Ishikawa (cell line): ENCODE measurements at regions not wholly inside any gene's neighbourhood (a gene's known extent, or its start where the extent isn't known, plus 50 kb on each side); places are given as distances from the start of the nearest gene placed in this dataset.

Experiments used
- CEBPB ChIP-seq: IDR thresholded peaks from 2 replicates; pipeline ENCODE4 v1.6.1; 2012
- CREB1 ChIP-seq: IDR thresholded peaks from 2 replicates; pipeline ENCODE4 v1.6.1; 2012; ENCODE audit warnings: low read depth
- EGR1 ChIP-seq: IDR thresholded peaks from 2 replicates; pipeline ENCODE4 v1.6.1; 2012
- EP300 ChIP-seq: IDR thresholded peaks from 2 replicates; pipeline ENCODE4 v1.6.1; 2012; ENCODE audit warnings: borderline replicate concordance
- FOXM1 ChIP-seq: IDR thresholded peaks from 2 replicates; pipeline ENCODE4 v1.6.1; 2012; ENCODE audit warnings: low read depth, borderline replicate concordance
- NFIC ChIP-seq: IDR thresholded peaks from 2 replicates; pipeline ENCODE4 v1.6.1; 2012
- RAD21 ChIP-seq: IDR thresholded peaks from 2 replicates; pipeline ENCODE4 v1.6.1; 2012; ENCODE audit warnings: low read depth
- TAF1 ChIP-seq: IDR thresholded peaks from 2 replicates; pipeline ENCODE4 v1.6.1; 2012; ENCODE audit warnings: low read depth, mild to moderate bottlenecking
- TCF12 ChIP-seq: IDR thresholded peaks from 2 replicates; pipeline ENCODE4 v1.6.1; 2012; ENCODE audit warnings: low read depth
- TEAD4 ChIP-seq: IDR thresholded peaks from 2 replicates; pipeline ENCODE4 v1.6.1; 2012
- YY1 ChIP-seq: IDR thresholded peaks from 2 replicates; pipeline ENCODE4 v1.6.1; 2012; ENCODE audit warnings: low read depth
- ZBTB7A ChIP-seq: IDR thresholded peaks from 2 replicates; pipeline ENCODE4 v1.6.1; 2012; ENCODE audit warnings: low read depth
- TF ChIP-seq, protein P1 (sequence below): IDR thresholded peaks from 2 replicates; pipeline ENCODE4 v1.6.1; 2012; ENCODE audit warnings: low read depth, mild to moderate bottlenecking
- TF ChIP-seq, protein P2 (sequence below): IDR thresholded peaks from 2 replicates; pipeline ENCODE4 v1.6.1; 2012
- TF ChIP-seq, protein P3 (sequence below): IDR thresholded peaks from 2 replicates; pipeline ENCODE4 v1.6.1; 2012

DNA sequence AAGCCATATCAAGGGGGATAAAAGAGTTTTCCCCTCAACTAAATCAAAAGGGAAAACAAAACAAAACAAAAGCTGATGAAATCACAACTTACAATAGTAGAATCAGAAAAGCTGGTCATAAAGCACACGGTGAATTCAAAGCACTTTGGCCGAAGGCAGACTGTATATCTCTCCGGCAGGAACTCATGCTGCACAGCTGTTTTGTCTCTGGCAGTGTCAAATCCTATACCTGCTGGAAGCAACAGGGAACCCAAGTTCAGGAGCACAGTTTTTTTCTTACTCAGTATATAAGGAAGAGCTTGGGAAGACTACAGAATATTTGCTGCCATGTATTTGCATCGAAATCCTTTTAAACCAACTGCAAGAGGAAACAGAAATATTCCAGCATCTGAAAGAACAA lies 213.7 kb downstream of the RFC3 start:
- no peak for TF ChIP-seq RAD21
- TF ChIP-seq YY1: no peak
- TF ChIP-seq, protein P1, sequence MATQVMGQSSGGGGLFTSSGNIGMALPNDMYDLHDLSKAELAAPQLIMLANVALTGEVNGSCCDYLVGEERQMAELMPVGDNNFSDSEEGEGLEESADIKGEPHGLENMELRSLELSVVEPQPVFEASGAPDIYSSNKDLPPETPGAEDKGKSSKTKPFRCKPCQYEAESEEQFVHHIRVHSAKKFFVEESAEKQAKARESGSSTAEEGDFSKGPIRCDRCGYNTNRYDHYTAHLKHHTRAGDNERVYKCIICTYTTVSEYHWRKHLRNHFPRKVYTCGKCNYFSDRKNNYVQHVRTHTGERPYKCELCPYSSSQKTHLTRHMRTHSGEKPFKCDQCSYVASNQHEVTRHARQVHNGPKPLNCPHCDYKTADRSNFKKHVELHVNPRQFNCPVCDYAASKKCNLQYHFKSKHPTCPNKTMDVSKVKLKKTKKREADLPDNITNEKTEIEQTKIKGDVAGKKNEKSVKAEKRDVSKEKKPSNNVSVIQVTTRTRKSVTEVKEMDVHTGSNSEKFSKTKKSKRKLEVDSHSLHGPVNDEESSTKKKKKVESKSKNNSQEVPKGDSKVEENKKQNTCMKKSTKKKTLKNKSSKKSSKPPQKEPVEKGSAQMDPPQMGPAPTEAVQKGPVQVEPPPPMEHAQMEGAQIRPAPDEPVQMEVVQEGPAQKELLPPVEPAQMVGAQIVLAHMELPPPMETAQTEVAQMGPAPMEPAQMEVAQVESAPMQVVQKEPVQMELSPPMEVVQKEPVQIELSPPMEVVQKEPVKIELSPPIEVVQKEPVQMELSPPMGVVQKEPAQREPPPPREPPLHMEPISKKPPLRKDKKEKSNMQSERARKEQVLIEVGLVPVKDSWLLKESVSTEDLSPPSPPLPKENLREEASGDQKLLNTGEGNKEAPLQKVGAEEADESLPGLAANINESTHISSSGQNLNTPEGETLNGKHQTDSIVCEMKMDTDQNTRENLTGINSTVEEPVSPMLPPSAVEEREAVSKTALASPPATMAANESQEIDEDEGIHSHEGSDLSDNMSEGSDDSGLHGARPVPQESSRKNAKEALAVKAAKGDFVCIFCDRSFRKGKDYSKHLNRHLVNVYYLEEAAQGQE: no peak
- TF ChIP-seq, protein P2, sequence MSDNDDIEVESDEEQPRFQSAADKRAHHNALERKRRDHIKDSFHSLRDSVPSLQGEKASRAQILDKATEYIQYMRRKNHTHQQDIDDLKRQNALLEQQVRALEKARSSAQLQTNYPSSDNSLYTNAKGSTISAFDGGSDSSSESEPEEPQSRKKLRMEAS: no peak
- TF ChIP-seq, protein P3, sequence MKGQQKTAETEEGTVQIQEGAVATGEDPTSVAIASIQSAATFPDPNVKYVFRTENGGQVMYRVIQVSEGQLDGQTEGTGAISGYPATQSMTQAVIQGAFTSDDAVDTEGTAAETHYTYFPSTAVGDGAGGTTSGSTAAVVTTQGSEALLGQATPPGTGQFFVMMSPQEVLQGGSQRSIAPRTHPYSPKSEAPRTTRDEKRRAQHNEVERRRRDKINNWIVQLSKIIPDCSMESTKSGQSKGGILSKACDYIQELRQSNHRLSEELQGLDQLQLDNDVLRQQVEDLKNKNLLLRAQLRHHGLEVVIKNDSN: no peak
- no peak for TF ChIP-seq NFIC
- TF ChIP-seq TEAD4: no peak
- no peak for TF ChIP-seq EP300
- TF ChIP-seq FOXM1: no peak
- no peak for TF ChIP-seq CREB1
- TF ChIP-seq CEBPB: no peak
- TF ChIP-seq TAF1: no peak
- no peak for TF ChIP-seq TCF12

DNA sequence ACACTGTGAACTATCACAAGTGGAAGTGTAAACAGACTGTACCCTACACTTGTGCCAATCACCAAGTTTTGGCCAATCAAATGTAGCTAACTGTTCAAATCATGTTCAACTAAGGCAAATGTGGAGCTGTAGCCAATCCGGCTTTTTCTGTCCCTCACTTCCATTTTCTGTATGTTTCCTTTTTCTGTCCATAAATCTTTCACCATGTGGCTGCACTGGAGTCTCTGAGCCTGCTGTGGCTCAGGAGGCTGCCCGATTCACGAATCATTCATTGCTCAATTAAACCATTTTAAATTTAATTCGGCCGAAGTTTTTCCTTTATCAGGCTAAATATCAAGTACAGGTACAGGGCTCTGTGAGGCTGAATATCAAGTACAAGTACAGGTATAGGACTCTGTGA lies 216.5 kb downstream of the RFC3 start:
- no peak for TF ChIP-seq RAD21
- TF ChIP-seq TAF1: no peak
- TF ChIP-seq, protein P3: no peak
- TF ChIP-seq, protein P1: no peak
- TF ChIP-seq ZBTB7A: no peak
- TF ChIP-seq TEAD4: no peak
- no peak for TF ChIP-seq NFIC
- no peak for TF ChIP-seq TCF12

DNA sequence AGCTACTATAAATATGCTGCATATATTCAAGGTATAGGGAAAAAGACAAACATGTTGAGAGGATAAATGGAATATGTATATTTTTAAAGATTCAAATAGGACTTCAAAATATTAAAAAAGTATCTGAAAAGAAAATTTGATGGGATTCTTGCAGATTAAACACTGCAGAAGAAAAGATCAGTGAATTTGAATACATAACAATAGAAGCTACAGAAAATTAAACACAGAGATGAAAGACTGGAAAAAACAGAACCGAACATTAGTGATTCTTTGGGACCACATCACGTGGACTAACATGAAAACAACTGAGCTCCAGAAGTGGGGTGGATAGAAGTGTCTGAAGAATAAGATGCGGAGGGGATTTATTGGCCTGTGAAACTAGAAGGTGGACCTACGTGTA lies 217.2 kb downstream of the RFC3 start:
- TF ChIP-seq ZBTB7A (no peak), NFIC (no peak), FOXM1 (no peak), YY1 (no peak), TAF1 (no peak), EGR1 (no peak), TCF12 (no peak)

DNA sequence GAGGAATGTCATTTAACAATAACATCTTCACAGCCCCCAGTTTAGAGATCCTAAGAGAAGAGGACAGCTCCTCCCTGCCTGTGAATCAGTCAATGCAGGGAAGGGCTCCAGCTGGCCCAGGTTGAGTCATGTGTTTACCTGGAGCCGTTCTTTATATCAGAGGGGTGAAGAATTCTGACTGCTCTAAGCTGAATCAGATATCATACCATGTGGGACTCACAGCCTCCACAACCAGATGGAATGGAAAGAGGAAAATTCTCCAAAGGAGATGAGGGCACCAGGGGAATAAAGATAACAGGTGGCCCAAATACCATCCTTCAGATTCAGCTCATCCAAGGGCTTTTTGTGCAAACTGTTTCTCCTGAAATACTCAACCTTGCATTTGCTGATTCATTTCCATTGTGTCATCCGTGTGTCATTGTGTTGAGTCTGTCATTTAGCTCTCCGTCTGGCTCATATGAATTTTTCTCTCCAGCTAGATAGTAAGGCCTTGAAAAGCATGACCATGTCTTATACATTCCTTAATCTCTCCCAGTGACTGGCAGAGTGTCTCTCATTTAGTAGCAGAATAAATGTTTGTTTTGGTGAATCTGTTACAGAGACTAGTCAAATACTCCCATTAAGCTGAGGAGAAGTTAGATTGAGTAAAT lies 217.9 kb downstream of the RFC3 start:
- no peak for TF ChIP-seq TCF12
- no peak for TF ChIP-seq ZBTB7A
- no peak for TF ChIP-seq FOXM1
- TF ChIP-seq TAF1: no peak
- no peak for TF ChIP-seq TEAD4
- TF ChIP-seq CREB1: no peak
- no peak for TF ChIP-seq EGR1
- TF ChIP-seq NFIC: no peak

DNA sequence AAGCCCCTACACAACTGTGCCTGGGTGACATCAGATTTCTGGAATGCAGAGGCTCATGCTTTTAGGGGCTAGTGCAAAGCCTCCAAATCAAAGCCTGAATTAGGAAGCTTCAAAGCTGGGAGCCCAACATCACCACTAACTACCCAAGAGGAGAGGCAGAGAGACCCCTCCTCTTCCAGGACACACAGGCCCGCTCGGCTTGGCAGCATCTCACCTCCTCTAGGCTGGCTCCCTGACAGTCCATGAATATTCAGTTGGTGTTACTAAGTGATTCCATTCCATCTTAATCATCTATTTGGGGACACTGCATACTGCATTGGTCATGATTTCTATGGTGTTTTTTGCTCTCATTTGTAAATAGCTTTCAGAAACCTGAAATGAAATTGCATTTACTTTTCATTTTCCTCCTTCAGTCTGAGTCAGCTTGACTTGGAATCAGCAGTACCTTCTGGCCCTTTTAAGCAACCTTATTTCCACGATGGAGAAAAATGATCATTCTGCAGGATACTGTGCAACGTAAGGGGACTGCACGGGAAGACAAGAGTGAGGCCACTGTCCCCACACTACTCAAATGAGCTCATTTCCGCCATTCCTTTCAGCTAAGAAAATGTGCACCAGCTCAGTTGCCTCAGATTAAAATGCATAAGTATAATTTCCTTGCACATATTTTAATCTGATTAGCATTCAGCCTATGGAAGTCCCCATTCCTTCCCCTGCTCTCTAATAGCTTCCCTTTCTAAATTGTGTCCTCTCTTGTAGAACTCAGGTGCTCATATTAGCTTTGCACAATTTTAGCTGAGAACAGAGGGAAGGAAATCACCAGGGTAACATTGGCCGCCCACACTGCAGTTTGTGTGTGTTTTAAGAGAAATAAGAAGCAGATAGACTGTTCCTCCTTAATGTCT lies 219.9 kb downstream of the RFC3 start:
- TF ChIP-seq RAD21 (no peak), EGR1 (no peak), NFIC (no peak), CREB1 (no peak), TCF12 (no peak), CEBPB (no peak), TEAD4 (no peak), TAF1 (no peak), YY1 (no peak), ZBTB7A (no peak), EP300 (no peak), FOXM1 (no peak)
- TF ChIP-seq, protein P1: no peak
- TF ChIP-seq, protein P2: no peak
- TF ChIP-seq, protein P3: no peak
